Activated CD4-positive, alpha-beta memory T cell treated with anti-CD3 and anti-CD28 coated beads for 36 hours (primary cell): ENCODE measurements at regions not wholly inside any gene's neighbourhood (a gene's known extent, or its start where the extent isn't known, plus 50 kb on each side); places are given as distances from the start of the nearest gene placed in this dataset.
A peak's percentile ranks its signal among the peaks of the same experiment; 100 is the strongest.
"Not testable (repeated sequence)": the region's sequence is repeated elsewhere in the genome, so short reads cannot be mapped to it uniquely, and the experiment has no call there.

Source experiments
- CTCF ChIA-PET: fragments of 350-600 bp; sonication (Branson Sonifier 250); formaldehyde crosslinking; loops from one replicate; lab custom pipeline; 2021; ENCODE audit warnings: antibody characterized with exemption, inconsistent platforms; lab: Charles Lee
- POLR2A ChIA-PET: fragments of 350-600 bp; sonication (Branson Sonifier 250); formaldehyde crosslinking; loops from one replicate; lab custom pipeline; 2021; ENCODE audit warnings: antibody characterized with exemption; lab: Charles Lee
- DNase-seq: peaks from one replicate; pipeline ENCODE4 v3.0.0-alpha.2; 2020
- H3K27ac Mint-ChIP-seq: one replicate; pipeline ENCODE4 v1.8.0; 2021; ENCODE audit warnings: mixed read lengths
- H3K27me3 Mint-ChIP-seq: one replicate; pipeline ENCODE4 v1.8.0; 2021; ENCODE audit warnings: mixed read lengths
- H3K36me3 Mint-ChIP-seq: one replicate; pipeline ENCODE4 v1.8.0; 2021; ENCODE audit warnings: mixed read lengths
- H3K4me1 Mint-ChIP-seq: one replicate; pipeline ENCODE4 v1.8.0; 2021; ENCODE audit warnings: low read depth, mixed read lengths
- H3K4me3 Mint-ChIP-seq: one replicate; pipeline ENCODE4 v1.8.0; 2021; ENCODE audit warnings: mild to moderate bottlenecking, mixed read lengths
- H3K9me3 Mint-ChIP-seq: one replicate; pipeline ENCODE4 v1.8.0; 2021; ENCODE audit warnings: mixed read lengths
- intact Hi-C: fragments of 100-400 bp; cut with micrococcal nuclease; formaldehyde crosslinking; loops from one replicate; pipeline ENCODE4 v1.15.1; 2023

- ChIA-PET POLR2A (no interaction called here), CTCF (no interaction called here)
- intact Hi-C loops = no loop called here
- DNase-seq = no peak
- no peaks in the 10 kb centered on the region for H3K4me1 Mint-ChIP-seq
- H3K27ac Mint-ChIP-seq = no peak overlapping the region
- no peaks in the 10 kb centered on the region for H3K9me3 Mint-ChIP-seq
- peaks cover 15% of the 10 kb centered on the region for H3K27me3 Mint-ChIP-seq
- H3K36me3 Mint-ChIP-seq = no peaks in the 10 kb centered on the region
- no peak overlapping the region for H3K4me3 Mint-ChIP-seq
Measured at GRCh38 chr18:35804377-35804776, 168.1 kb upstream of the RMP24 start.

DNA sequence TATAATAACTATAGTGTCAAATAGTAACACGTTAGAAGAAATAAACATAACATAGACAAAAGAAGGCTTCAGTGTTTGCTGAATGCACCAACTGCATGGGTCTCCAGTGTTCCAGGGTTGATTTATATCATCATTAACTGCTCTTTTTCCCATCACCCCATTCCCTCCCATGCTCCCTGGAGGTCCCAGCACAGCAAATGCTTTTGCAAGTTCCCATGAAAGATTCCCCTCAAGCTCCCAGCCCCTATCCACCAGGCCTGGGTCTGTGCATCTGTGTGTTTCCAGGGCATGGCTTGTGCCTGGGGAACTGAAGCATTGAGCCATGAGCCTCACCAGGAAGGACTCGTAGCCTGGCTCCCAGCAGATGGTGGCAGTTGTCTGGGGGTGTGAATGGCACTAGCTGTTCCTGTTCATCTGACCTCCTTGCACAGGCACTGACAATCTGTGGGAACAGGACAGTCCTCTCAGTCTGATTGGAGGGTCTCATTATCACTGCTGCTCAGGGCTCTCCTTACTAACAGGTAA is 164.6 kb upstream of the RMP24 start:
- Mint-ChIP-seq H3K9me3 (no peaks in the 10 kb centered on the region), H3K4me1 (no peaks in the 10 kb centered on the region), H3K36me3 (no peaks in the 10 kb centered on the region), H3K27ac (no peak overlapping the region), H3K27me3 (peaks cover 20% of the 10 kb centered on the region), H3K4me3 (no peak overlapping the region)
- intact Hi-C loops = no loop called here
- no peak for DNase-seq
- ChIA-PET CTCF (no interaction called here), POLR2A (no interaction called here)

DNA sequence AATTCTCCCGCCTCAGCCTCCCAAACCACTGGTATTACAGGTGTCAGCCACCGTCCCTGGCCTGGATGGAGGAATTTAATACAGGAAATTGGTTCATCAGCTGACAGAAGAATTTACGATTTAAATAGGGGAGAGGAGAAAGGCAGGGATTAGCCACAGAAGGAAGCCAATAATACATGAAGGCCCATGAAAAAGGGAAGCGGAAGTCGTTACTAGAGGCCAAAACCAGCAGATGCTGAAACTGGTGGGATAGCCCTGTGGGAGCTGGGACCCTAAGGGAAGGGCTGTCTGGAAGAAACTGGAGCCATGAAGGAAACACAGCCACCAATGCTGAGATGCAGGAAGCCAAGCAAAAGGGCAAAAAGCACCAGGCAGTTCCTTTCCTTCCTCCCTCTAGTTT is 163.7 kb upstream of the RMP24 start:
- H3K9me3 Mint-ChIP-seq = no peaks in the 10 kb centered on the region
- H3K27ac Mint-ChIP-seq = no peak overlapping the region
- peaks cover 22% of the 10 kb centered on the region for H3K27me3 Mint-ChIP-seq
- no peaks in the 10 kb centered on the region for H3K4me1 Mint-ChIP-seq
- POLR2A ChIA-PET = no interaction called here
- no peaks in the 10 kb centered on the region for H3K36me3 Mint-ChIP-seq
- intact Hi-C loops = no loop called here
- CTCF ChIA-PET = no interaction called here
- no peak for DNase-seq
- H3K4me3 Mint-ChIP-seq = no peak overlapping the region

- Mint-ChIP-seq H3K4me3 (no peak overlapping the region), H3K27me3 (peaks cover 17% of the 10 kb centered on the region), H3K36me3 (no peaks in the 10 kb centered on the region), H3K9me3 (peaks cover 2% of the 10 kb centered on the region), H3K27ac (no peak overlapping the region), H3K4me1 (no peaks in the 10 kb centered on the region)
- intact Hi-C loops = no loop called here
- CTCF ChIA-PET = no interaction called here
- no peak for DNase-seq
- POLR2A ChIA-PET = no interaction called here
Measured at GRCh38 chr18:35810520-35810919, 162.0 kb upstream of the RMP24 start.

DNA sequence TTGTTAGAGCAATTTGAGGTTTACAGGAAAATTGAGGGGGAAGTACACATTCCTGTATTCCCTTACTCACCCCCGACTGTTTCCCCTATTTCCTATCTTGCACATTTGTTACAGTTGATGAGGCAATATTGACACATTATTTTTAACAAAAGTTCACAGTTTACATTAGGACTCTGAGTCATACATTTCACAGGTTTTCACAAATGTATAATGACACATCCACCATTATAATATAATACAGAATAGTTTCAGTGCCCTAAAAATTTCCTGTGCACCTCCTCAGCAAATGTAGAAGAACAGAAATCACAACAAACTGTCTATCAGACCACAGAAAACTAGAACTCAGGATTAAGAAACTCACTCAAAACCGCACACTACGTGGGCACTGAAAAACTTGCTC is 160.6 kb upstream of the RMP24 start:
- intact Hi-C loops = no loop called here
- H3K9me3 Mint-ChIP-seq = peaks cover 2% of the 10 kb centered on the region
- ChIA-PET CTCF (no interaction called here), POLR2A (no interaction called here)
- DNase-seq = no peak
- peaks cover 19% of the 10 kb centered on the region for H3K27me3 Mint-ChIP-seq
- no peak overlapping the region for H3K4me3 Mint-ChIP-seq
- H3K36me3 Mint-ChIP-seq = no peaks in the 10 kb centered on the region
- no peak overlapping the region for H3K27ac Mint-ChIP-seq
- H3K4me1 Mint-ChIP-seq = no peaks in the 10 kb centered on the region

DNA sequence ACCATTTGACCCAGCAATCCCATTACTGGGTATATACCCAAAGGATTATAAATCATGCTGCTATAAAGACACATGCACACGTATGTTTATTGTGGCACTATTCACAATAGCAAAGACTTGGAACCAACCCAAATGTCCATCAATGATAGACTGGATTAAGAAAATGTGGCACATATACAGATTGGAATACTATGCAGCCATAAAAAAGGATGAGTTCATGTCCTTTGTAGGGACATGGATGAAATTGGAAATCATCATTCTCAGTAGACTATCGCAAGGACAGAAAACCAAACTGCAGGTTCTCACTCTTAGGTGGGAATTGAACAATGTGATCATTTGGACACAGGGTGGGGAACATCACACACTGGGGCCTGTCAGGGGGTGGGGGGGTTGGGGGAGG is 157.5 kb upstream of the RMP24 start:
- CTCF ChIA-PET, POLR2A ChIA-PET, DNase-seq, H3K27ac Mint-ChIP-seq, H3K4me3 Mint-ChIP-seq, intact Hi-C loops, H3K4me1 Mint-ChIP-seq, H3K9me3 Mint-ChIP-seq, H3K36me3 Mint-ChIP-seq: not testable (repeated sequence)
- peaks cover 14% of the 10 kb centered on the region for H3K27me3 Mint-ChIP-seq

DNA sequence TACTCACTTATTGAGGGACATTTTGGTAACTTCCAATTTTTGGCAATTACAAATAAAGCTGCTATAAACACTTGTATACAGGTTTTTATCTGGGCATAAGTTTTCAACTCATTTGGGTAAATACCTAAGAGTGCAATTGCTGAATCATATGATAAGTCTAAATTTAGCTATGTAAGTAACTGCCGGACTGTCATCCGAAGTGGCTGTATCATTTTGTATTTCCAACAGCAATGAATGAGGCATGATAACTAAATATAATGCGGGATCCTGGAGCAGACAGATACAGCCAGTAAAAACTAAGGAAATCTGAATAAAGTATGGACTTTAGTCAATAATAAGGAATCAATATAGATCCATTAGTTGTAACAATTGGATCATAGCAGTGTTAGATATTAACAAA is 156.5 kb upstream of the RMP24 start:
- Mint-ChIP-seq H3K4me1 (no peaks in the 10 kb centered on the region), H3K36me3 (no peaks in the 10 kb centered on the region), H3K27me3 (peaks cover 12% of the 10 kb centered on the region), H3K27ac (no peak overlapping the region), H3K4me3 (no peak overlapping the region), H3K9me3 (peaks cover 2% of the 10 kb centered on the region)
- no peak for DNase-seq
- ChIA-PET POLR2A (no interaction called here), CTCF (interaction anchor here (0.7 kb wide), 1 partner anchor 172 kb away, joined by 3 read pairs; no protein-coding TSS in a partner anchor)
- intact Hi-C loops = no loop called here

- peaks cover 2% of the 10 kb centered on the region for H3K9me3 Mint-ChIP-seq
- H3K4me1 Mint-ChIP-seq = no peaks in the 10 kb centered on the region
- H3K36me3 Mint-ChIP-seq = no peaks in the 10 kb centered on the region
- DNase-seq = no peak
- intact Hi-C loops = no loop called here
- H3K27ac Mint-ChIP-seq = no peak overlapping the region
- no peak overlapping the region for H3K4me3 Mint-ChIP-seq
- ChIA-PET POLR2A (no interaction called here), CTCF (no interaction called here)
- H3K27me3 Mint-ChIP-seq = peaks cover 4% of the 10 kb centered on the region
Measured at GRCh38 chr18:35817604-35818352, 154.7 kb upstream of the RMP24 start.

DNA sequence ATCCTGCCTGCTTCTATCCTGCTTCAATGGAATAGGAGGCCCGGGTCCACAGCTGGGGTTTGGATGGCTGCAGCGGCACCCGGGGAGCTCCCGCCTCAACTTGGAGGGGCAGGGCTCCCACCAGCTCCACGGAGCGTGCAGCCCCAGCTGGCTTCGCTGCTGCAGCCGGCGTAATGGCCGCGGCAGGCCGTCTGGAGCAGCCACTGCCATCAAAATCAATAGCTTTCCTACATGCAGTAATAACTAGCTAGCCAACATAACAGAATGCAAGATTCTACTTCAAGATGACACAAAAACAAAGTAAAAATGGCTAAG is 154.2 kb upstream of the RMP24 start:
- no peak overlapping the region for H3K27ac Mint-ChIP-seq
- peaks cover 4% of the 10 kb centered on the region for H3K27me3 Mint-ChIP-seq
- peaks cover 2% of the 10 kb centered on the region for H3K9me3 Mint-ChIP-seq
- no peaks in the 10 kb centered on the region for H3K36me3 Mint-ChIP-seq
- ChIA-PET POLR2A (no interaction called here), CTCF (no interaction called here)
- DNase-seq = no peak
- intact Hi-C loops = no loop called here
- no peak overlapping the region for H3K4me3 Mint-ChIP-seq
- H3K4me1 Mint-ChIP-seq = no peaks in the 10 kb centered on the region

DNA sequence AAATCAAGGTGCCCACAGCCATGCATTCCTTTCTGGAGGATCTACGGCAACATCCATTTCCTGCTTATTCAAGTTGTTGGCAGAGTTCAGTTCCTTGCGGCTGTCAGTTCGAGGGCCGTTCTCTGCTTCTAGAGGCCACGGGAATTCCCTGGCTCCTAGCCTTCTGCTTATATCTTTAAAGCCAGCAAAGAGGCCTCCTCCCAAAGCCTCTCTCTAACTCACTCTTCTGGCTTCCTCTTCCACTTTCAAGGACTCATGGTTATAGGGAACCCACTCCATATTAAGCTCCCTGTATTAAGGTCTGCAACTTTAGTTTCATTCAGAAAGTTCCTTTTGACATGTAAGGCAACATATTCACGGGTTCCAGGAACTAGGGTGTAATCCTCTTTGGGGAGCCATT is 150.1 kb upstream of the RMP24 start:
- ChIA-PET POLR2A (no interaction called here), CTCF (no interaction called here)
- H3K4me1 Mint-ChIP-seq = no peaks in the 10 kb centered on the region
- H3K27ac Mint-ChIP-seq = no peak overlapping the region
- no peaks in the 10 kb centered on the region for H3K36me3 Mint-ChIP-seq
- no peaks in the 10 kb centered on the region for H3K27me3 Mint-ChIP-seq
- intact Hi-C loops = no loop called here
- H3K4me3 Mint-ChIP-seq = no peak overlapping the region
- H3K9me3 Mint-ChIP-seq = no peaks in the 10 kb centered on the region
- no peak for DNase-seq

DNA sequence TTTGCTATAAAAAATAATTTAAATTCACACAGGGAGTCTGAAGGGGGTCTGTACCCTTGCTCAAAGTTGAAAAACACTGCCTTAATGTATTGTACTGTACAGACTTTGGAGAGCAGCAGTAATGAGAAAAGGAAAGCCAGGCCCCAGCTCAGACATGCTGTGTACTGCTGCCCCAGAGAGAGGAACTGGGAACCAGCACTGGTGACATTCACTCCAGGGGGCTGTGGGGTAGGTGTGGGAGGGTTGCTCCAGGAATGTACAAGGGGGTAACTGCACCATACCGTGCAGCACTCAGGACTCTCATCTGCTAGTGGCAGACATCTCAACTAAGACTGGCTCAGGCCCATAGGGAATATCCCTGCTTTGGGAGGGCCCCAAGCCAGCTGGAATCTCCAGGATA is 146.0 kb upstream of the RMP24 start:
- peaks cover 8% of the 10 kb centered on the region for H3K9me3 Mint-ChIP-seq
- POLR2A ChIA-PET = no interaction called here
- no peaks in the 10 kb centered on the region for H3K36me3 Mint-ChIP-seq
- peaks cover 5% of the 10 kb centered on the region for H3K27me3 Mint-ChIP-seq
- intact Hi-C loops = no loop called here
- no peak overlapping the region for H3K27ac Mint-ChIP-seq
- no peak overlapping the region for H3K4me3 Mint-ChIP-seq
- DNase-seq = no peak
- peaks cover 2% of the 10 kb centered on the region for H3K4me1 Mint-ChIP-seq
- CTCF ChIA-PET = no interaction called here

GRCh38 chr18:35827275-35827902 is 145.1 kb upstream of the RMP24 start:
- CTCF ChIA-PET = interaction anchor here (1.7 kb wide), 1 partner anchor 123 kb away, joined by 3 read pairs; no protein-coding TSS in a partner anchor
- H3K4me1 Mint-ChIP-seq = peaks cover 2% of the 10 kb centered on the region
- no peaks in the 10 kb centered on the region for H3K36me3 Mint-ChIP-seq
- POLR2A ChIA-PET = no interaction called here
- intact Hi-C loops = no loop called here
- no peak overlapping the region for H3K4me3 Mint-ChIP-seq
- no peak for DNase-seq
- H3K27ac Mint-ChIP-seq = peak overlapping the region; percentile 2
- peaks cover 8% of the 10 kb centered on the region for H3K27me3 Mint-ChIP-seq
- peaks cover 17% of the 10 kb centered on the region for H3K9me3 Mint-ChIP-seq

- Mint-ChIP-seq H3K4me1 (peaks cover 2% of the 10 kb centered on the region), H3K27ac (peak overlapping the region; percentile 2), H3K27me3 (peaks cover 8% of the 10 kb centered on the region), H3K36me3 (no peaks in the 10 kb centered on the region), H3K4me3 (no peak overlapping the region), H3K9me3 (peaks cover 22% of the 10 kb centered on the region)
- DNase-seq = no peak
- ChIA-PET POLR2A (no interaction called here), CTCF (interaction anchor here (1.7 kb wide), 1 partner anchor 123 kb away, joined by 3 read pairs; no protein-coding TSS in a partner anchor)
- intact Hi-C loops = no loop called here
Measured at GRCh38 chr18:35827903-35828275, 144.6 kb upstream of the RMP24 start.
